ENCODE measurements at regions not wholly inside any gene's neighbourhood (a gene's known extent, or its start where the extent isn't known, plus 50 kb on each side); places are given as distances from the start of the nearest gene placed in this dataset.

- peaks cover 2 to 6% (median 6%) of the 10 kb centered on the region in 3 donors for H3K9me3 Mint-ChIP-seq
- H3K27me3 Mint-ChIP-seq: no peaks in the 10 kb centered on the region
- H3K4me3 Mint-ChIP-seq: no peak overlapping the region
- H3K4me1 Mint-ChIP-seq: no peaks in the 10 kb centered on the region
- H3K27ac Mint-ChIP-seq: no peak overlapping the region
- H3K36me3 Mint-ChIP-seq: peaks cover 2% of the 10 kb centered on the region
Measured at GRCh38 chr16:26189536-26189935, 497.8 kb downstream of the HS3ST4 start.

GRCh38 chr16:26194526-26194925, 502.8 kb downstream of the HS3ST4 start:
- no peaks in the 10 kb centered on the region for H3K36me3 Mint-ChIP-seq
- no peak overlapping the region for H3K4me3 Mint-ChIP-seq
- no peaks in the 10 kb centered on the region for H3K27me3 Mint-ChIP-seq
- H3K9me3 Mint-ChIP-seq: peaks cover 2 to 10% (median 6%) of the 10 kb centered on the region in 3 donors
- H3K27ac Mint-ChIP-seq: no peak overlapping the region
- no peaks in the 10 kb centered on the region for H3K4me1 Mint-ChIP-seq

- Mint-ChIP-seq H3K27ac (no peak overlapping the region), H3K9me3 (peaks cover 2 to 10% (median 7%) of the 10 kb centered on the region in 3 donors), H3K36me3 (no peaks in the 10 kb centered on the region), H3K27me3 (no peaks in the 10 kb centered on the region), H3K4me1 (no peaks in the 10 kb centered on the region), H3K4me3 (no peak overlapping the region)
Measured at GRCh38 chr16:26195225-26195624, 503.5 kb downstream of the HS3ST4 start.

- H3K4me3 Mint-ChIP-seq: no peak overlapping the region
- peaks cover 1% of the 10 kb centered on the region for H3K36me3 Mint-ChIP-seq
- H3K4me1 Mint-ChIP-seq: no peaks in the 10 kb centered on the region
- H3K9me3 Mint-ChIP-seq: peaks cover 2 to 12% (median 7%) of the 10 kb centered on the region in 3 donors
- H3K27ac Mint-ChIP-seq: no peak overlapping the region
- H3K27me3 Mint-ChIP-seq: no peaks in the 10 kb centered on the region
Measured at GRCh38 chr16:26196310-26196709, 504.6 kb downstream of the HS3ST4 start.

GRCh38 chr16:26196802-26197201, 505.0 kb downstream of the HS3ST4 start:
- Mint-ChIP-seq H3K4me3 (no peak overlapping the region), H3K4me1 (no peaks in the 10 kb centered on the region), H3K36me3 (peaks cover 1% of the 10 kb centered on the region), H3K27ac (no peak overlapping the region), H3K27me3 (no peaks in the 10 kb centered on the region), H3K9me3 (peaks cover 2 to 12% (median 7%) of the 10 kb centered on the region in 3 donors)

- no peaks in the 10 kb centered on the region for H3K4me1 Mint-ChIP-seq
- no peaks in the 10 kb centered on the region for H3K27me3 Mint-ChIP-seq
- peaks cover 2 to 12% (median 6%) of the 10 kb centered on the region in 3 donors for H3K9me3 Mint-ChIP-seq
- H3K4me3 Mint-ChIP-seq: no peak overlapping the region
- peaks cover 1% of the 10 kb centered on the region for H3K36me3 Mint-ChIP-seq
- H3K27ac Mint-ChIP-seq: no peak overlapping the region
Measured at GRCh38 chr16:26197707-26198106, 505.9 kb downstream of the HS3ST4 start.

- Mint-ChIP-seq H3K4me3 (no peak overlapping the region), H3K4me1 (no peaks in the 10 kb centered on the region), H3K36me3 (peaks cover 1% of the 10 kb centered on the region), H3K27ac (no peak overlapping the region), H3K9me3 (peaks cover 2 to 12% (median 6%) of the 10 kb centered on the region in 3 donors), H3K27me3 (no peaks in the 10 kb centered on the region)
Measured at GRCh38 chr16:26198221-26198620, 506.5 kb downstream of the HS3ST4 start.

- no peak overlapping the region for H3K27ac Mint-ChIP-seq
- peaks cover 1% of the 10 kb centered on the region for H3K36me3 Mint-ChIP-seq
- H3K4me1 Mint-ChIP-seq: no peaks in the 10 kb centered on the region
- no peak overlapping the region for H3K4me3 Mint-ChIP-seq
- H3K9me3 Mint-ChIP-seq: peaks cover 2 to 3% (median 2%) of the 10 kb centered on the region in 3 donors
- no peaks in the 10 kb centered on the region for H3K27me3 Mint-ChIP-seq
Measured at GRCh38 chr16:26204138-26204537, 512.4 kb downstream of the HS3ST4 start.

GRCh38 chr16:26211542-26211941, 519.8 kb downstream of the HS3ST4 start:
- Mint-ChIP-seq H3K9me3 (peaks cover 0 to 9% (median 5%) of the 10 kb centered on the region in 3 donors), H3K4me1 (no peaks in the 10 kb centered on the region), H3K27ac (no peak overlapping the region), H3K36me3 (no peaks in the 10 kb centered on the region), H3K27me3 (no peaks in the 10 kb centered on the region), H3K4me3 (no peak overlapping the region)

GRCh38 chr16:26212599-26212998, 520.8 kb downstream of the HS3ST4 start:
- Mint-ChIP-seq H3K27me3 (peaks cover 2% of the 10 kb centered on the region), H3K27ac (no peak overlapping the region), H3K36me3 (no peaks in the 10 kb centered on the region), H3K4me1 (no peaks in the 10 kb centered on the region), H3K4me3 (no peak overlapping the region), H3K9me3 (peaks cover 0 to 9% (median 5%) of the 10 kb centered on the region in 3 donors)

GRCh38 chr16:26214581-26215174, 522.9 kb downstream of the HS3ST4 start:
- Mint-ChIP-seq H3K27me3 (peaks cover 6% of the 10 kb centered on the region), H3K4me3 (no peak overlapping the region), H3K9me3 (peaks cover 2 to 11% (median 5%) of the 10 kb centered on the region in 3 donors), H3K36me3 (no peaks in the 10 kb centered on the region), H3K27ac (no peak overlapping the region), H3K4me1 (no peaks in the 10 kb centered on the region)

- peaks cover 6% of the 10 kb centered on the region for H3K27me3 Mint-ChIP-seq
- no peaks in the 10 kb centered on the region for H3K36me3 Mint-ChIP-seq
- no peak overlapping the region for H3K4me3 Mint-ChIP-seq
- H3K4me1 Mint-ChIP-seq: no peaks in the 10 kb centered on the region
- H3K27ac Mint-ChIP-seq: no peak overlapping the region
- H3K9me3 Mint-ChIP-seq: peaks cover 2 to 3% (median 3%) of the 10 kb centered on the region in 3 donors
Measured at GRCh38 chr16:26220894-26221293, 529.1 kb downstream of the HS3ST4 start.

- H3K27ac Mint-ChIP-seq: no peak overlapping the region
- no peaks in the 10 kb centered on the region for H3K4me1 Mint-ChIP-seq
- H3K27me3 Mint-ChIP-seq: no peaks in the 10 kb centered on the region
- H3K4me3 Mint-ChIP-seq: no peak overlapping the region
- peaks cover 0 to 1% (median 0%) of the 10 kb centered on the region in 3 donors for H3K9me3 Mint-ChIP-seq
- H3K36me3 Mint-ChIP-seq: no peaks in the 10 kb centered on the region
Measured at GRCh38 chr16:26231647-26232046, 539.9 kb downstream of the HS3ST4 start.

- Mint-ChIP-seq H3K9me3 (peaks cover 6 to 23% (median 7%) of the 10 kb centered on the region in 3 donors), H3K4me3 (no peak overlapping the region), H3K27ac (no peak overlapping the region), H3K36me3 (no peaks in the 10 kb centered on the region), H3K4me1 (no peaks in the 10 kb centered on the region), H3K27me3 (no peaks in the 10 kb centered on the region)
Measured at GRCh38 chr16:26240807-26241206, 549.0 kb downstream of the HS3ST4 start.

GRCh38 chr16:26247063-26247462, 555.3 kb downstream of the HS3ST4 start:
- Mint-ChIP-seq H3K27me3 (no peaks in the 10 kb centered on the region), H3K4me1 (no peaks in the 10 kb centered on the region), H3K27ac (no peak overlapping the region), H3K9me3 (peaks cover 7 to 31% (median 10%) of the 10 kb centered on the region in 3 donors), H3K4me3 (no peak overlapping the region), H3K36me3 (no peaks in the 10 kb centered on the region)

GRCh38 chr16:26252598-26252997, 560.8 kb downstream of the HS3ST4 start:
- Mint-ChIP-seq H3K36me3 (no peaks in the 10 kb centered on the region), H3K27me3 (no peaks in the 10 kb centered on the region), H3K4me3 (no peak overlapping the region), H3K9me3 (peaks cover 3 to 31% (median 13%) of the 10 kb centered on the region in 3 donors), H3K27ac (no peak overlapping the region), H3K4me1 (no peaks in the 10 kb centered on the region)
